ENCODE measurements at regions not wholly inside any gene's neighbourhood (a gene's known extent, or its start where the extent isn't known, plus 50 kb on each side); places are given as distances from the start of the nearest gene placed in this dataset.
"Not testable (repeated sequence)": the region's sequence is repeated elsewhere in the genome, so short reads cannot be mapped to it uniquely, and the experiment has no call there.

DNA sequence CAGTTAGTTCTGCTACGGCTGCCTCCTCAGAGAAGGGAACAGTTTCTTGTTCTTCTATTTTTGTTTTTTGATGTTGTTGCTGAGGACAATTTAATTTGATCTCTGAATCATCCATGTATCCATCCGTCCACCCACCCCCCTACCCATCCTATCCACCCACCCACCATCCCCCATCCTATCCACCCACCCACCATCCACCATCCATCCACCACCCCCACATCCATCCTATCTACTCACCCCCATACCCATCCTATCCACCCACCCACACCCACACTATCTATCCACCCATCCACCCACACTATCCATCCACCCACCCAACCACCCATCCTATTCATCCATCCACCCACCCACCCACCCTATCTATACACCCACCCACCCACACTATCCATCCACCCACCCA is 1207.2 kb downstream of the BRD1 start:
- TF ChIP-seq, protein P1, sequence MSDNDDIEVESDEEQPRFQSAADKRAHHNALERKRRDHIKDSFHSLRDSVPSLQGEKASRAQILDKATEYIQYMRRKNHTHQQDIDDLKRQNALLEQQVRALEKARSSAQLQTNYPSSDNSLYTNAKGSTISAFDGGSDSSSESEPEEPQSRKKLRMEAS (IDR thresholded peaks at IDR 0.05; ENCODE audit: low read depth, low read length), result not testable (repeated sequence)
- TF ChIP-seq, protein P2, sequence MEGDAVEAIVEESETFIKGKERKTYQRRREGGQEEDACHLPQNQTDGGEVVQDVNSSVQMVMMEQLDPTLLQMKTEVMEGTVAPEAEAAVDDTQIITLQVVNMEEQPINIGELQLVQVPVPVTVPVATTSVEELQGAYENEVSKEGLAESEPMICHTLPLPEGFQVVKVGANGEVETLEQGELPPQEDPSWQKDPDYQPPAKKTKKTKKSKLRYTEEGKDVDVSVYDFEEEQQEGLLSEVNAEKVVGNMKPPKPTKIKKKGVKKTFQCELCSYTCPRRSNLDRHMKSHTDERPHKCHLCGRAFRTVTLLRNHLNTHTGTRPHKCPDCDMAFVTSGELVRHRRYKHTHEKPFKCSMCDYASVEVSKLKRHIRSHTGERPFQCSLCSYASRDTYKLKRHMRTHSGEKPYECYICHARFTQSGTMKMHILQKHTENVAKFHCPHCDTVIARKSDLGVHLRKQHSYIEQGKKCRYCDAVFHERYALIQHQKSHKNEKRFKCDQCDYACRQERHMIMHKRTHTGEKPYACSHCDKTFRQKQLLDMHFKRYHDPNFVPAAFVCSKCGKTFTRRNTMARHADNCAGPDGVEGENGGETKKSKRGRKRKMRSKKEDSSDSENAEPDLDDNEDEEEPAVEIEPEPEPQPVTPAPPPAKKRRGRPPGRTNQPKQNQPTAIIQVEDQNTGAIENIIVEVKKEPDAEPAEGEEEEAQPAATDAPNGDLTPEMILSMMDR (IDR thresholded peaks at IDR 0.05; ENCODE audit: low read depth, low read length), result not testable (repeated sequence)
- not testable (repeated sequence) for TF ChIP-seq POLR2A (IDR thresholded peaks at IDR 0.05; ENCODE audit: extremely low read depth, insufficient read length); MYC (IDR thresholded peaks at IDR 0.05; ENCODE audit: low read depth, low read length)

All from NB4 (cell line).